SK-N-SH (cell line): ENCODE measurements at regions not wholly inside any gene's neighbourhood (a gene's known extent, or its start where the extent isn't known, plus 50 kb on each side); places are given as distances from the start of the nearest gene placed in this dataset.

ENCODE experiments used
- CTCF ChIA-PET: fragments of 300-600, 350-600 bp; formaldehyde crosslinking; extraction: SDS; loops from one replicate; lab custom pipeline; 2021; lab: Yijun Ruan, JAX
- POLR2A ChIA-PET: fragments of 350-600 bp; sonication (Branson Sonifier 250); formaldehyde crosslinking; extraction: SDS; loops from one replicate; lab custom pipeline; 2020; ENCODE audit warnings: antibody characterized with exemption, inconsistent platforms; lab: Yijun Ruan, JAX
- DNase-seq: peaks from one replicate; pipeline ENCODE4 v3.0.0; 2012
- H2AFZ ChIP-seq: fragments of 200-600 bp; sonication (generic); 2 replicates; pipeline ENCODE4 v1.8.1; 2016; ENCODE audit warnings: antibody characterized with exemption, mild to moderate bottlenecking, low read depth
- H3F3A ChIP-seq: fragments of 200-600 bp; sonication (generic); replicated peaks from 2 replicates; pipeline ENCODE3; 2016; ENCODE audit warnings: antibody characterized with exemption, mild to moderate bottlenecking; ENCODE audit not compliant: insufficient read depth
- H3K27ac ChIP-seq, 2 experiments: fragments of 200-500 bp in 1 of 2; fragments of 200-600 bp in 1 of 2; sonication (Bioruptor generic) in 1 of 2; sonication (generic), shearing (Covaris generic) in 1 of 2; 2 replicates each; pipeline versions ENCODE4 v1.5.1 to v1.6.1; 2014 to 2016; ENCODE audit warnings: low read depth in 2 of 2, inconsistent platforms in 1 of 2, low read length in 1 of 2, mild to moderate bottlenecking in 1 of 2, mixed read lengths in 1 of 2
- H3K27me3 ChIP-seq: fragments of 200-600 bp; sonication (generic), shearing (Covaris generic); 2 replicates; pipeline ENCODE4 v1.6.1; 2016; ENCODE audit warnings: mixed run types; ENCODE audit not compliant: insufficient read depth
- H3K36me3 ChIP-seq, 2 experiments: fragments of 200-500 bp in 1 of 2; fragments of 200-600 bp in 1 of 2; sonication (Bioruptor generic) in 1 of 2; sonication (generic) in 1 of 2; replicated peaks in 1 of 2; 2 replicates each; pipeline versions ENCODE3 to v1.5.1; 2014 to 2016; ENCODE audit warnings: low read length in 1 of 2, mild to moderate bottlenecking in 1 of 2; ENCODE audit not compliant: insufficient read depth in 2 of 2, control insufficient read depth in 1 of 2
- H3K4me1 ChIP-seq, 2 experiments: fragments of 200-500 bp in 1 of 2; fragments of 200-600 bp in 1 of 2; sonication (Bioruptor generic) in 1 of 2; sonication (generic), shearing (Covaris generic) in 1 of 2; 2 replicates each; pipeline versions ENCODE4 v1.5.1 to v1.6.1; 2014 to 2016; ENCODE audit warnings: low read depth in 1 of 2, low read length in 1 of 2, mixed run types in 1 of 2; ENCODE audit not compliant: insufficient read depth in 2 of 2, control insufficient read depth in 1 of 2
- H3K4me2 ChIP-seq: fragments of 200-600 bp; sonication (generic), shearing (Covaris generic); 2 replicates; pipeline ENCODE4 v1.6.1; 2017; ENCODE audit warnings: mixed run types
- H3K4me3 ChIP-seq, 2 experiments: fragments of 200-500 bp in 1 of 2; fragments of 200-600 bp in 1 of 2; sonication (Bioruptor generic) in 1 of 2; sonication (generic), shearing (Covaris generic) in 1 of 2; 2 replicates each; pipeline versions ENCODE4 v1.5.1 to v1.8.1; 2014 to 2016; ENCODE audit warnings: low read depth in 2 of 2, inconsistent platforms in 1 of 2, low read length in 1 of 2, mild to moderate bottlenecking in 1 of 2, mixed read lengths in 1 of 2, moderate library complexity in 1 of 2
- H3K79me2 ChIP-seq: fragments of 200-600 bp; sonication (generic); 2 replicates; pipeline ENCODE4 v1.8.1; 2017; ENCODE audit warnings: mild to moderate bottlenecking; ENCODE audit not compliant: insufficient read depth
- H3K9ac ChIP-seq: fragments of 200-600 bp; sonication (generic); 2 replicates; pipeline ENCODE4 v1.6.1; 2017; ENCODE audit warnings: mixed run types
- H3K9me2 ChIP-seq: fragments of 200-600 bp; sonication (generic); 2 replicates; pipeline ENCODE4 v1.6.1; 2017; ENCODE audit warnings: mixed run types
- H3K9me3 ChIP-seq: fragments of 200-600 bp; sonication (generic); 2 replicates; pipeline ENCODE4 v1.6.1; 2017; ENCODE audit warnings: mixed run types, mild to moderate bottlenecking, moderate library complexity
- H4K20me1 ChIP-seq: fragments of 200-600 bp; sonication (generic); 2 replicates; pipeline ENCODE4 v1.6.1; 2017; ENCODE audit warnings: mild to moderate bottlenecking, mixed run types; ENCODE audit not compliant: insufficient read depth
- CHD2 ChIP-seq: fragments of 150-350 bp; IDR thresholded peaks from 2 replicates; pipeline ENCODE4 v1.6.1; 2018; ENCODE audit warnings: low read length; ENCODE audit not compliant: partially characterized antibody
- CTCF ChIP-seq: fragments of 200-600 bp; sonication (generic); IDR thresholded peaks from 2 replicates; pipeline ENCODE4 v1.6.1; 2017; ENCODE audit warnings: antibody characterized with exemption, mild to moderate bottlenecking, moderate library complexity
- GABPA ChIP-seq: IDR thresholded peaks from 2 replicates; pipeline ENCODE4 v1.4.0; 2012; ENCODE audit warnings: low read depth, mild to moderate bottlenecking
- GATA2 ChIP-seq: sonication (generic); formaldehyde crosslinking; IDR thresholded peaks from 2 replicates; pipeline ENCODE4 v1.5.0; 2020; ENCODE audit warnings: mild to moderate bottlenecking, missing genetic modification reagents
- MEF2A ChIP-seq: IDR thresholded peaks from 2 replicates; pipeline ENCODE4 v1.4.0; 2012; ENCODE audit warnings: low read depth, borderline replicate concordance
- MXI1 ChIP-seq: IDR thresholded peaks from 2 replicates; pipeline ENCODE4 v1.6.1; 2012; ENCODE audit warnings: mild to moderate bottlenecking, low read depth, low read length, improper control_type of control experiment
- RXRA ChIP-seq: IDR thresholded peaks from 2 replicates; pipeline ENCODE4 v1.4.0; 2012; ENCODE audit warnings: low read depth, mild to moderate bottlenecking, borderline replicate concordance
- WGBS: methylation state at CpG from one replicate; pipeline ENCODE4 v1.1.6; 2017; ENCODE audit warnings: low lambda C conversion rate; 5-methylcytosine and 5-hydroxymethylcytosine counted together
- TF ChIP-seq, protein P1 (sequence below): fragments of 150-350 bp; IDR thresholded peaks from 2 replicates; pipeline ENCODE4 v1.6.1; 2016; ENCODE audit warnings: mild to moderate bottlenecking, low read depth, low read length

DNA sequence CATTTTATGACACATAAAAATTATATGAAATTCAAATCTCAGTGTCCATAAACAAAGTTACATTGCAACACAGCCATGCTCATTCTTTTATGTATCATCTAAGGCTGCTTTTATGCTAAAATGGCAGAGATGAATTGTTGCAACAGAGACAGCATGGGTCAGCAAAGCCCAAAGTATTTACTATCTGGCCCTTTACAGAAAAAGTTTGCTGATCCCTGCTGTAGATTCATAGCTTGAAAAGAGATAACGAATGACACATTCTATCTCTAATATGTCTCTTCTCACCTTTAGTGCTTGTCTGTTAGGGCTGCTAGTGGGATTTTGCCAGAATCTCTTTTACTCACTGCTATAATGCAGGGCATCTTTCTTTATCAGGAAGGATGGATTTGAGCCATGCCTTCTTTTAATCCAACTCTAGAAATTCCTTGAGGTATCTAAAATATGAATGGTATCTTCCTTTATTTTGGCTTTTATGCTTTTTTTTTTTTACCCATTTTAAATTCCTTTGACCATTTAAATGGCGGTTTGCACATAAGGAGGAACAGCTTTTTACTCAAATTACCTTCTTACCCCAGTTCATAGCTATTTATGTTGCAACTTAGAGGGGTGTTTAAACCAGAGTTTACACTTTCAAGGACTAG is 598.2 kb downstream of the PLPP3 start:
- Histone ChIP-seq H3K4me3 (no peak overlapping the region), H2AFZ (no peak overlapping the region; the same call in 1 of the 2 replicates), H3K4me2 (no peak overlapping the region), H3F3A (no peaks in the 10 kb centered on the region), H3K4me1 (no peaks in the 10 kb centered on the region; a peak in 1 of 4 replicates), H3K9me3 (no peaks in the 10 kb centered on the region)
- no peak for DNase-seq
- CTCF ChIA-PET = interaction anchor here (0.6 kb wide), 1 partner anchor 180 kb away, joined by 3 read pairs; no protein-coding TSS in a partner anchor
- no peak for TF ChIP-seq GABPA
- no peak for TF ChIP-seq CTCF
- TF ChIP-seq, all 33 proteins: peak for 0
- H3K27ac ChIP-seq = peak overlapping the region in 1 of 2 experiments; percentile 47; a peak in 1 of 4 replicates
- no peaks in the 10 kb centered on the region for H4K20me1 ChIP-seq
- no peaks in the 10 kb centered on the region for H3K9me2 ChIP-seq
- 59% methylated on average over 2 of the region's 2 CpGs for WGBS
- H3K27me3 ChIP-seq = no peaks in the 10 kb centered on the region
- H3K9ac ChIP-seq = no peak overlapping the region
- no peaks in the 10 kb centered on the region for H3K79me2 ChIP-seq
- H3K36me3 ChIP-seq = no peaks in the 10 kb centered on the region
- POLR2A ChIA-PET = no interaction called here

DNA sequence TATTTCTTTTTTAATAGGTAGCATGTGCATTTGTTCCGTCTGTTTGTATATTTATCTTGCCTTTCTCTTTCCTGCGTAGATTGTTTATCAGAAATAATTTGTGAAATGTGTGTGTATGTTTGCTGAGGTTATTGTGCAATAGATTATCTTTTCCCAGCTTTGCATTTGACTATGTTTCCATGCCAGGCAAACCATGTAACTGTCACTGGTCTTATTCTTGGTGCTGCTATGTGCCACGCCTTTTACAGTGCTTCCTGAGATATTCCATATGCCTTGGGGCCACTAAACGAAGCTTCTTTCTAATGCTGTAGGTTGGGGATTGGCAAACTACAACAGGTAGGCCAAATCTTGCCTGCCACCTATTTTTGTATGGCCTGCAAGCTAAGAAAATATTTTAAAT is 598.8 kb downstream of the PLPP3 start:
- Histone ChIP-seq H3F3A (no peaks in the 10 kb centered on the region), H4K20me1 (no peaks in the 10 kb centered on the region), H2AFZ (no peak overlapping the region), H3K9ac (no peak overlapping the region), H3K27me3 (no peaks in the 10 kb centered on the region), H3K36me3 (no peaks in the 10 kb centered on the region), H3K9me2 (no peaks in the 10 kb centered on the region), H3K4me2 (no peak overlapping the region), H3K4me1 (no peaks in the 10 kb centered on the region; a peak in 1 of 4 replicates), H3K27ac (peak overlapping the region in 1 of 2 experiments; percentile 2; a peak in 1 of 4 replicates), H3K4me3 (no peak overlapping the region), H3K79me2 (no peaks in the 10 kb centered on the region), H3K9me3 (no peaks in the 10 kb centered on the region)
- ChIA-PET POLR2A (no interaction called here), CTCF (interaction anchor here (0.6 kb wide), 1 partner anchor 181 kb away, joined by 3 read pairs; no protein-coding TSS in a partner anchor)
- WGBS = 62% methylated on average over 4 of the region's 4 CpGs
- TF ChIP-seq, protein P1, sequence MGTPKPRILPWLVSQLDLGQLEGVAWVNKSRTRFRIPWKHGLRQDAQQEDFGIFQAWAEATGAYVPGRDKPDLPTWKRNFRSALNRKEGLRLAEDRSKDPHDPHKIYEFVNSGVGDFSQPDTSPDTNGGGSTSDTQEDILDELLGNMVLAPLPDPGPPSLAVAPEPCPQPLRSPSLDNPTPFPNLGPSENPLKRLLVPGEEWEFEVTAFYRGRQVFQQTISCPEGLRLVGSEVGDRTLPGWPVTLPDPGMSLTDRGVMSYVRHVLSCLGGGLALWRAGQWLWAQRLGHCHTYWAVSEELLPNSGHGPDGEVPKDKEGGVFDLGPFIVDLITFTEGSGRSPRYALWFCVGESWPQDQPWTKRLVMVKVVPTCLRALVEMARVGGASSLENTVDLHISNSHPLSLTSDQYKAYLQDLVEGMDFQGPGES = no peak
- no peak for TF ChIP-seq CHD2
- DNase-seq = no peak

DNA sequence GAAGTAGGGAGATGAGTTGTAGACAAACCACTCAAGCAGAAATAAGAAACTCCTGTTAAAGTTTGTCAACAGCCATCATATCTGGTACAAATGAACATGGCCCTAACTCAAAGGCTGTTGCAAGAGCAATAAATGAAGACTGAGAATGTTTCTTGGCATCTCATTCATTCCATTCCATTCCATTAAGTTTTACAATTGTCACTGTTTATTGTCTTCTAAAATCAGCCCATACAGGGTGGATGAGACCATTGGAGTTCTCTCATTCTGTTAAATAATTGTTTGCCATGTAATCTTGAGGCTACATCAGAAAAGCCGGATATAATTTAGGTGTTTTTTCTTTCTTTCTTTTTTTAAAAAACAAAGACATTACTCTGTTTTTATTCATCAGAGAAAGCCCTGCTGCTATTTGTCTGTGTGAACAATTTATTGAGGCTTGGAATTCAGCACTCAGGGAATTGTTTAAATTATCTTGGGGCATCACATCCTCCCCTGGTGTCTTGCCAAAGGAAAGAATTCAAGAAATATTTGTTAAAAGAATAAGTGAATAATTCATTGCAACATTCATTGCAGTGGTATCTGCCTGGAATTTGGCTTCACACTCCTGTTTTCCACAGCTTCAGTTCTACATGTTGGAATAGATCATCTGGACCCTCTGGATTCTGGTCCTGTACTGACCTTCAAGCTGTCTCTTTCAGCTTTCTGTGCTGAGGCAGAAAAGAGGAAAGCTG is 604.5 kb downstream of the PLPP3 start:
- H4K20me1 ChIP-seq = no peaks in the 10 kb centered on the region
- 9% methylated on average over 1 of the region's 1 CpG for WGBS
- peak overlapping the region; percentile 48 for H3K4me2 ChIP-seq
- peaks cover 0 to 12% of the 10 kb centered on the region in 2 experiments; a peak in 3 of 4 replicates for H3K4me1 ChIP-seq
- peak overlapping the region; percentile 58 to 87 for H3K27ac ChIP-seq
- DNase-seq = no peak
- H3K9me3 ChIP-seq = no peaks in the 10 kb centered on the region
- no peaks in the 10 kb centered on the region for H3K79me2 ChIP-seq
- H3K4me3 ChIP-seq = no peak overlapping the region
- no peaks in the 10 kb centered on the region for H3K27me3 ChIP-seq
- ChIA-PET POLR2A (no interaction called here), CTCF (no interaction called here)
- no peak overlapping the region for H3K9ac ChIP-seq
- no peak overlapping the region; the same call in 1 of the 2 replicates for H2AFZ ChIP-seq
- no peaks in the 10 kb centered on the region for H3K36me3 ChIP-seq
- no peaks in the 10 kb centered on the region for H3K9me2 ChIP-seq
- no peaks in the 10 kb centered on the region for H3F3A ChIP-seq
- peak; percentile 26; the same call in 1 of the 2 replicates for TF ChIP-seq RXRA
- TF ChIP-seq CTCF = no peak
- no peak for TF ChIP-seq MXI1
- TF ChIP-seq, protein P1 = no peak
- TF ChIP-seq MEF2A = no peak
- no peak for TF ChIP-seq GATA2
